Osteocyte (in vitro differentiated cells): ENCODE measurements at regions not wholly inside any gene's neighbourhood (a gene's known extent, or its start where the extent isn't known, plus 50 kb on each side); places are given as distances from the start of the nearest gene placed in this dataset.

Experiments used
- DNase-seq: peaks from one replicate; pipeline ENCODE4 v3.0.0; 2021; ENCODE audit warnings: mixed read lengths; ENCODE audit not compliant: unreplicated experiment; ENCODE audit errors: extremely low spot score
- H3K27ac Mint-ChIP-seq: one replicate; pipeline ENCODE4 v1.8.0; 2021; ENCODE audit warnings: mild to moderate bottlenecking, mixed read lengths; ENCODE audit not compliant: unreplicated experiment
- H3K27me3 Mint-ChIP-seq: one replicate; pipeline ENCODE4 v1.8.0; 2021; ENCODE audit warnings: mixed read lengths; ENCODE audit not compliant: unreplicated experiment
- H3K36me3 Mint-ChIP-seq: one replicate; pipeline ENCODE4 v1.8.0; 2021; ENCODE audit warnings: mixed read lengths; ENCODE audit not compliant: unreplicated experiment
- H3K4me1 Mint-ChIP-seq: one replicate; pipeline ENCODE4 v1.8.0; 2021; ENCODE audit warnings: mixed read lengths; ENCODE audit not compliant: unreplicated experiment
- H3K4me3 Mint-ChIP-seq: one replicate; pipeline ENCODE4 v1.8.0; 2021; ENCODE audit warnings: mild to moderate bottlenecking, moderate library complexity, mixed read lengths; ENCODE audit not compliant: unreplicated experiment
- H3K9me3 Mint-ChIP-seq: one replicate; pipeline ENCODE4 v1.8.0; 2021; ENCODE audit warnings: mixed read lengths; ENCODE audit not compliant: unreplicated experiment
- CTCF ChIP-seq: fragments of 200-600 bp; sonication (generic); IDR thresholded peaks from 2 replicates; pipeline ENCODE4 v1.5.0; 2021; ENCODE audit warnings: antibody characterized with exemption, mild to moderate bottlenecking, moderate library complexity

DNA sequence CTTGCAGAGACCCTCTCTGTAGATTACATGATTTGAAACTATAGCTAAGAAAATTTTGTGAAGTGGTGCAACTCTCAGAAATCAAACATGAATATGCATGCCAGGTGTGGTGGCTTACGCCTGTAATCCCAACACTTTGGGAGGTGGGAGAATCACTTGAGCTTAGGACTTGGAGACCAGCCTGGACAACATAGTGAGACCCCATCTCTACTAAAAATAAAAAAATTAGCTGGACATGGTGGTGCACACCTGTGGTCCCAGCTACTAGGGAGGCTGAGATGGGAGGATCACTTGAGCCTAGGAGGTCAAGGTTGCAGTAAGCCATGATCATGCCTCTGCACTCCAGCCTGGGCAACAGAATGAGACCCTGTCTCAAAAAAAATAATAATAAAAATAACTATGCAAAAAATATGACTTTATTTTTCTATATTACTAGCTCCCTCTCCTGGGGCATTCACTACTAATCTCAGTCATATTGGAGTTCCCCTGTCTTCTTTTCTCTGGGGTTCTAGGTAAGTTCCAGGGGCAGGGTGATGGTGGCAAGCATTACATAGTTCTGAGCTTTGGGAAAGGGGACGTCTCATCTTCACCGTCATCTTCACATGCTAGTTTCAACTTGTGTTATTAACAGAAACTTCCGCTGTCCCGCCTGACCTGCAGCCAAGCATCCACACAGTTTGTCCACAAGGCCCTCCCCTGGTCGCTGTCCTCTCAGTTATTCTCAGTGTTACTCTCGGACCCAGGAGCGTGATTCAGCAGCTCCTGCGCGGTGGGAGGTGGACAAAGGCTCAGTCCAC lies 96.8 kb upstream of the MBOAT2 start:
- H3K4me1 Mint-ChIP-seq, result peaks cover 45% of the 10 kb centered on the region
- H3K27me3 Mint-ChIP-seq, result no peaks in the 10 kb centered on the region
- no peaks in the 10 kb centered on the region for H3K9me3 Mint-ChIP-seq
- TF ChIP-seq CTCF, result no peak
- no peak for DNase-seq
- H3K36me3 Mint-ChIP-seq, result no peaks in the 10 kb centered on the region
- H3K4me3 Mint-ChIP-seq, result no peak overlapping the region
- no peak overlapping the region for H3K27ac Mint-ChIP-seq

- no peak for DNase-seq
- Mint-ChIP-seq H3K9me3 (no peaks in the 10 kb centered on the region), H3K4me1 (peaks cover 51% of the 10 kb centered on the region), H3K27ac (peak overlapping the region; percentile 58), H3K27me3 (no peaks in the 10 kb centered on the region), H3K4me3 (no peak overlapping the region), H3K36me3 (no peaks in the 10 kb centered on the region)
- TF ChIP-seq CTCF, result no peak
Measured at GRCh38 chr2:9099341-9099751, 95.9 kb upstream of the MBOAT2 start.

DNA sequence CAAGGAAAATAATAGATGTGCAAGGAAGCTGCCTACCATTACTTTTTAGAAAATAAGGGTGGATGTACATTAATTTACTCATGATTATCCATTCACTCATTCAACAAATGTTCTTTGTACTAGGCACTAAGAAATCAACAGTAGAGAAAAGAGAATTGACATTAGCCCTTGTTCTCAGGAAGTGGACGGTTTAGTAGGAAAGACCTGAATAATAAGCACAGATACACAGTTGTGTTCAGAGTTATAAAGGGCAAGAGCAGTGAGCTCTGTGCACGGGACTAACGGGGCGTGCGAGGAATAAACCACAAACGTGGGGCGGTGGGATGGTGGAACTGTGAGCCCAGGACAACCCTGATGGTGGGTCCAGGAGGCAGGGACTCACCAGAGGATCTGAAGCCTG lies 94.4 kb upstream of the MBOAT2 start:
- Mint-ChIP-seq H3K27me3 (no peaks in the 10 kb centered on the region), H3K27ac (peak overlapping the region; percentile 1)
- TF ChIP-seq CTCF, result no peak

DNA sequence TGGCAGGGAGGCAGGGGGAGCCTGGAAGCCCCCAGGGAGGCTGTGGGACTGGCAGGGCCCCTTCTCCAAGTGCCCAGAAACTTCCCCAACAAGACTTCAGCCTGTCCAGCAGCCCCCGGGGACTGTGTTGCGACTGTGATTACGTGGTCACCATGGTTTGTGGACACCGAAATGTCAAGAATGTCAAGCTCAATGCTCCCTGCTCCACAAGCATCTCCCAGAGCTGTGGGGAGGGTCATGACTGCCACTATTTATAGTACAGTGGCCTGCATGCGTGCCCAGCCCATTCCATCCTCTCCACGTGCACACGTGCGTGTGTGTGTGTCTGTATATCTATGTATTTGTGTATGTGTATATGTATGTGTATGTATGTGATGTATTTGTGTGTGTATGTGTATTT lies 93.8 kb upstream of the MBOAT2 start:
- H3K27ac Mint-ChIP-seq, result peak overlapping the region; percentile 1

More for the DNA sequence above, 94.4 kb upstream of the MBOAT2 start:
- Mint-ChIP-seq H3K36me3 (no peaks in the 10 kb centered on the region), H3K4me3 (no peak overlapping the region), H3K9me3 (no peaks in the 10 kb centered on the region), H3K4me1 (peaks cover 56% of the 10 kb centered on the region)
- no peak for DNase-seq

More for the DNA sequence above, 93.8 kb upstream of the MBOAT2 start:
- no peak for TF ChIP-seq CTCF
- Mint-ChIP-seq H3K4me3 (no peak overlapping the region), H3K27me3 (no peaks in the 10 kb centered on the region), H3K9me3 (no peaks in the 10 kb centered on the region), H3K36me3 (no peaks in the 10 kb centered on the region), H3K4me1 (peaks cover 56% of the 10 kb centered on the region)
- DNase-seq, result no peak
